RWPE1 (cell line): ENCODE measurements at regions not wholly inside any gene's neighbourhood (a gene's known extent, or its start where the extent isn't known, plus 50 kb on each side); places are given as distances from the start of the nearest gene placed in this dataset.

Source experiments
- CTCF ChIA-PET: fragments of 350-600 bp; sonication (Branson Sonifier 250); formaldehyde crosslinking; extraction: SDS; loops from one replicate; lab custom pipeline; 2021; lab: Yijun Ruan, JAX
- POLR2A ChIA-PET: fragments of 400-600 bp; formaldehyde crosslinking; extraction: SDS; loops from one replicate; lab custom pipeline; 2020; ENCODE audit warnings: antibody characterized with exemption; ENCODE audit not compliant: low non-redundant PET; lab: Yijun Ruan, JAX
- DNase-seq: peaks from one replicate; pipeline ENCODE4 v3.0.0; 2012; ENCODE audit warnings: low spot score
- H3K27ac ChIP-seq: fragments of 450-650 bp; 2 replicates; pipeline ENCODE4 v1.5.1; 2017
- CTCF ChIP-seq: fragments of 450-650 bp; conservative IDR thresholded peaks from 2 replicates; pipeline ENCODE4 v1.5.1; 2017; ENCODE audit warnings: low read depth, mild to moderate bottlenecking

- POLR2A ChIA-PET = no interaction called here
- no peak for TF ChIP-seq CTCF
Measured at GRCh38 chr7:52980129-52980528, 55.3 kb upstream of the POM121L12 start.

GRCh38 chr7:52973126-52973525 is 62.3 kb upstream of the POM121L12 start:
- CTCF ChIA-PET = no interaction called here
- TF ChIP-seq CTCF = no peak
- H3K27ac ChIP-seq = no peak overlapping the region
- POLR2A ChIA-PET = no interaction called here
- no peak for DNase-seq

More at GRCh38 chr7:52980129-52980528, 55.3 kb upstream of the POM121L12 start:
- DNase-seq = no peak
- no peak overlapping the region for H3K27ac ChIP-seq
- CTCF ChIA-PET = no interaction called here

GRCh38 chr7:52962402-52963076 is 72.9 kb upstream of the POM121L12 start:
- ChIA-PET POLR2A (no interaction called here), CTCF (no interaction called here)
- no peak for TF ChIP-seq CTCF
- no peak for DNase-seq
- no peak overlapping the region for H3K27ac ChIP-seq

- CTCF ChIA-PET = interaction anchor here (0.6 kb wide), 1 partner anchor 36 kb away, joined by 4 read pairs; no protein-coding TSS in a partner anchor
- H3K27ac ChIP-seq = no peak overlapping the region
- POLR2A ChIA-PET = no interaction called here
- no peak for TF ChIP-seq CTCF
- no peak for DNase-seq
Measured at GRCh38 chr7:52961084-52961483, 74.3 kb upstream of the POM121L12 start.

GRCh38 chr7:52959878-52960660 is 75.4 kb upstream of the POM121L12 start:
- H3K27ac ChIP-seq = no peak overlapping the region
- no peak for TF ChIP-seq CTCF
- DNase-seq = no peak
- ChIA-PET POLR2A (no interaction called here), CTCF (interaction anchor here (0.6 kb wide), 1 partner anchor 35 kb away, joined by 4 read pairs; no protein-coding TSS in a partner anchor)

- CTCF ChIA-PET = no interaction called here
- no peak for DNase-seq
- no peak for TF ChIP-seq CTCF
- POLR2A ChIA-PET = no interaction called here
- H3K27ac ChIP-seq = no peak overlapping the region
Measured at GRCh38 chr7:52959336-52959735, 76.1 kb upstream of the POM121L12 start.
